Activated naive CD8-positive, alpha-beta T cell treated with anti-CD3 and anti-CD28 coated beads, Interleukin-2, amount 50 U/mL, for 16 hours (primary cell): ENCODE measurements at regions not wholly inside any gene's neighbourhood (a gene's known extent, or its start where the extent isn't known, plus 50 kb on each side); places are given as distances from the start of the nearest gene placed in this dataset.
"Not testable (repeated sequence)": the region's sequence is repeated elsewhere in the genome, so short reads cannot be mapped to it uniquely, and the experiment has no call there.

Experiments used
- DNase-seq: peaks from one replicate; pipeline ENCODE4 v3.0.0-alpha.2; 2020; ENCODE audit warnings: low read depth, low spot score

GRCh38 chr22:27089264-27089663 is 431.9 kb downstream of the MIAT start:
- no peak for DNase-seq

- DNase-seq = no peak
Observed at GRCh38 chr22:27090611-27091011, 433.2 kb downstream of the MIAT start.

- DNase-seq = no peak
Observed at GRCh38 chr22:27093422-27093821, 436.0 kb downstream of the MIAT start.

- DNase-seq = no peak
Observed at GRCh38 chr22:27094633-27095308, 437.4 kb downstream of the MIAT start.

GRCh38 chr22:27097506-27097905 is 440.1 kb downstream of the MIAT start:
- DNase-seq = no peak

GRCh38 chr22:27097933-27098332 is 440.5 kb downstream of the MIAT start:
- no peak for DNase-seq

- no peak for DNase-seq
Observed at GRCh38 chr22:27099946-27100722, 442.7 kb downstream of the MIAT start.

GRCh38 chr22:27100789-27101188 is 443.4 kb downstream of the MIAT start:
- no peak for DNase-seq

- no peak for DNase-seq
Observed at GRCh38 chr22:27101288-27101687, 443.9 kb downstream of the MIAT start.

GRCh38 chr22:27104449-27104848 is 447.1 kb downstream of the MIAT start:
- no peak for DNase-seq

- no peak for DNase-seq
Observed at GRCh38 chr22:27105142-27106025, 448.0 kb downstream of the MIAT start.

GRCh38 chr22:27106985-27107384 is 449.6 kb downstream of the MIAT start:
- DNase-seq = no peak

- no peak for DNase-seq
Observed at GRCh38 chr22:27107386-27107785, 450.0 kb downstream of the MIAT start.

GRCh38 chr22:27107824-27108223 is 450.4 kb downstream of the MIAT start:
- DNase-seq = no peak

GRCh38 chr22:27108425-27109114 is 451.2 kb downstream of the MIAT start:
- no peak for DNase-seq

GRCh38 chr22:27109406-27109805 is 452.0 kb downstream of the MIAT start:
- not testable (repeated sequence) for DNase-seq

GRCh38 chr22:27110665-27111451 is 453.5 kb downstream of the MIAT start:
- DNase-seq = no peak

GRCh38 chr22:27111796-27112672 is 454.6 kb downstream of the MIAT start:
- DNase-seq = no peak

- no peak for DNase-seq
Observed at GRCh38 chr22:27113211-27113635, 455.8 kb downstream of the MIAT start.

- no peak for DNase-seq
Observed at GRCh38 chr22:27113641-27114040, 456.3 kb downstream of the MIAT start.
